ENCODE measurements at regions not wholly inside any gene's neighbourhood (a gene's known extent, or its start where the extent isn't known, plus 50 kb on each side); places are given as distances from the start of the nearest gene placed in this dataset.

DNA sequence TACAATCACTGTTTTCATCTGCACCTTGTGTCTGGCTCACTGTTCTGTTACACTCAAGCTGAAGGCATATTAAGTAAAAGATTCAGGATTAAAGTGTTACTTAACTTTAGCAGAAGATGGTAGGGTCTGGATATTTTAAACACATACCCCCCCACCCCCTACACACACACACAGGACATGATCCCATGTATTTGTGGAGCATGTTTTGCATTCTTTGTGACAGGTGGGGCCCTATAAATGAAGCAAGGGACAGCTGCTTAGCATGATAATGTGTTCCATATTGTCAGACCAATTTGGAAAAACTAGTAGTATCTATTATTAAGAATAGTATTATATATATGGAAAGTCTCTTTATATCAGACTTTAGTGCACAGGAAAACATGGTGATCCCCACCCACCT is 335.2 kb upstream of the TNP1 start:
- Histone ChIP-seq H3K27ac (ENCODE audit: low read depth, low read length) (no peak overlapping the region), H3K79me2 (ENCODE audit: insufficient read depth, low read length) (no peaks in the 10 kb centered on the region), H3K9me3 (ENCODE audit: insufficient read depth, low read length) (no peaks in the 10 kb centered on the region), H3K9ac (ENCODE audit: low read length) (no peak overlapping the region), H3K9me2 (replicated peaks; ENCODE audit: insufficient read depth, low read length) (no peaks in the 10 kb centered on the region), H3K4me2 (ENCODE audit: low read depth, low read length, poor library complexity, severe bottlenecking) (no peak overlapping the region), H4K20me1 (ENCODE audit: low read depth, low read length) (no peaks in the 10 kb centered on the region), H3K27me3 (ENCODE audit: low read length) (no peaks in the 10 kb centered on the region), H2AFZ (ENCODE audit: low read depth, low read length, severe bottlenecking) (no peak overlapping the region), H3K36me3 (ENCODE audit: low read length) (no peaks in the 10 kb centered on the region), H3F3A (ENCODE audit: insufficient read depth) (no peaks in the 10 kb centered on the region), H3K4me3 (ENCODE audit: insufficient read depth, low read length, poor library complexity, severe bottlenecking) (no peak overlapping the region)
- TF ChIP-seq CTCF (IDR thresholded peaks at IDR 0.05; ENCODE audit: insufficient read depth, low read length, poor library complexity, severe bottlenecking) (no peak), EZH2phosphoT487 (conservative IDR thresholded peaks at IDR 0.05; ENCODE audit: low read length) (no peak)

- Histone ChIP-seq H3K27me3 (ENCODE audit: low read length) (no peaks in the 10 kb centered on the region), H3K9me3 (ENCODE audit: insufficient read depth, low read length) (no peaks in the 10 kb centered on the region), H3K36me3 (ENCODE audit: low read length) (no peaks in the 10 kb centered on the region), H3K4me3 (ENCODE audit: insufficient read depth, low read length, poor library complexity, severe bottlenecking) (no peak overlapping the region), H3K9ac (ENCODE audit: low read length) (no peak overlapping the region), H3F3A (ENCODE audit: insufficient read depth) (no peaks in the 10 kb centered on the region), H3K27ac (ENCODE audit: low read depth, low read length) (no peak overlapping the region), H4K20me1 (ENCODE audit: low read depth, low read length) (no peaks in the 10 kb centered on the region), H2AFZ (ENCODE audit: low read depth, low read length, severe bottlenecking) (no peak overlapping the region), H3K9me2 (replicated peaks; ENCODE audit: insufficient read depth, low read length) (no peaks in the 10 kb centered on the region), H3K4me2 (ENCODE audit: low read depth, low read length, poor library complexity, severe bottlenecking) (no peak overlapping the region), H3K79me2 (ENCODE audit: insufficient read depth, low read length) (no peaks in the 10 kb centered on the region)
- TF ChIP-seq EZH2phosphoT487 (conservative IDR thresholded peaks at IDR 0.05; ENCODE audit: low read length), result no peak
- no peak for TF ChIP-seq CTCF (IDR thresholded peaks at IDR 0.05; ENCODE audit: insufficient read depth, low read length, poor library complexity, severe bottlenecking)
These were observed 333.8 kb upstream of the TNP1 start for GRCh38 chr2:217193431-217194340.

DNA sequence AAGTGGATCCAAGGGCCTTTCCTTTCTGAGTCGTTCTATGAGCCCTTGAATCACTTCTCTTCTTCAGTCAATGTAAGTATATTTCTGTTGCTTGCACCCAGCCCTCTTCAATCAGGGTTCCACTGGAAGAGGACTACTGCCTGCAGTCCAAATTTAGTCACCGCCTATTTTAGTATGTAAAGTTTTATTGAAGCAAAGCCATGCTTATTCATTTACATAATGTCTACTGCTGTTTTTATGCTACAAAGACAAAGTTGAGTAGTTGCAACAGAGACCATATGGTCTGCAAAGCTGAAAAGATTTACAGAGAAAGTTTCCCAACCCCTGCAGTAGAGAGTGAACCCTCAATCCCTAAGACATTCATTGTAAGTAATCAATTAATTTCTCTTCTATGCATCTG is 332.5 kb upstream of the TNP1 start:
- TF ChIP-seq CTCF (IDR thresholded peaks at IDR 0.05; ENCODE audit: insufficient read depth, low read length, poor library complexity, severe bottlenecking), result no peak
- H3K4me2 ChIP-seq (ENCODE audit: low read depth, low read length, poor library complexity, severe bottlenecking), result no peak overlapping the region

More for the DNA sequence above, 332.5 kb upstream of the TNP1 start:
- H3K36me3 ChIP-seq (ENCODE audit: low read length), result no peaks in the 10 kb centered on the region
- H3K79me2 ChIP-seq (ENCODE audit: insufficient read depth, low read length), result no peaks in the 10 kb centered on the region
- no peaks in the 10 kb centered on the region for H3K9me3 ChIP-seq (ENCODE audit: insufficient read depth, low read length)
- H3K9ac ChIP-seq (ENCODE audit: low read length), result no peak overlapping the region
- H3K27me3 ChIP-seq (ENCODE audit: low read length), result no peaks in the 10 kb centered on the region
- no peaks in the 10 kb centered on the region for H4K20me1 ChIP-seq (ENCODE audit: low read depth, low read length)
- no peaks in the 10 kb centered on the region for H3F3A ChIP-seq (ENCODE audit: insufficient read depth)
- H3K9me2 ChIP-seq (replicated peaks; ENCODE audit: insufficient read depth, low read length), result no peaks in the 10 kb centered on the region
- no peak overlapping the region for H2AFZ ChIP-seq (ENCODE audit: low read depth, low read length, severe bottlenecking)
- H3K27ac ChIP-seq (ENCODE audit: low read depth, low read length), result no peak overlapping the region
- no peak overlapping the region for H3K4me3 ChIP-seq (ENCODE audit: insufficient read depth, low read length, poor library complexity, severe bottlenecking)

All from SU-DHL-6 (cell line).